Gastroesophageal sphincter (tissue), 3 donors: ENCODE measurements at regions not wholly inside any gene's neighbourhood (a gene's known extent, or its start where the extent isn't known, plus 50 kb on each side); places are given as distances from the start of the nearest gene placed in this dataset.

ENCODE experiments used
- POLR2A ChIP-seq, 2 donors: fragments of 450-650 bp; IDR thresholded peaks; one replicate each; pipeline ENCODE4 v1.6.1; 2017; ENCODE audit warnings: antibody characterized with exemption in 2 of 2, mild to moderate bottlenecking in 2 of 2, moderate library complexity in 1 of 2
- TF ChIP-seq, protein P1 (sequence below), 4 experiments: fragments of 200-600 bp in 2 of 4; fragments of 450-650 bp in 2 of 4; sonication (generic) in 1 of 4; IDR thresholded peaks; one replicate each; pipeline ENCODE4 v1.5.1; 2017 to 2019; ENCODE audit warnings: antibody characterized with exemption in 4 of 4, mild to moderate bottlenecking in 2 of 4, moderate library complexity in 2 of 4

DNA sequence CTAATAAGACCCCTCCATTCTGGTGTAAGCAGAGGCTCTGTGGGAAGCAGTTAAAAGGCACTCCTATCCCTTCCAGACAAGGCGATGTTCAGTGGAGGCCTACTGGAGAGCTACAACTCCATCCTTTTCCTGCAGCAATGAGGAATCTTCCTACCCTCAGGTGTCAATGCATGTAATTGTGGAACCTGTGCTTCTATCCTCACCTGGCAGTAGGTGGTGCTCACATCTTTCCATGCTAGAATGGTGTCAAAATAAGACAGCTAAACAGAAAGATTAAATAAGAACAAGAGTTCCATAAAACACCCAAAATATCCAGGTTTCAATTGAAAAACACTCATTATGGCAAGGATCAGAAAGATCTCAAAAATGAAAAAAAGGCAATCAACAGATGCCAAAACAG is 224.6 kb downstream of the IL15 start:
- TF ChIP-seq POLR2A (IDR thresholded peaks at IDR 0.05): no peak
- TF ChIP-seq, protein P1, sequence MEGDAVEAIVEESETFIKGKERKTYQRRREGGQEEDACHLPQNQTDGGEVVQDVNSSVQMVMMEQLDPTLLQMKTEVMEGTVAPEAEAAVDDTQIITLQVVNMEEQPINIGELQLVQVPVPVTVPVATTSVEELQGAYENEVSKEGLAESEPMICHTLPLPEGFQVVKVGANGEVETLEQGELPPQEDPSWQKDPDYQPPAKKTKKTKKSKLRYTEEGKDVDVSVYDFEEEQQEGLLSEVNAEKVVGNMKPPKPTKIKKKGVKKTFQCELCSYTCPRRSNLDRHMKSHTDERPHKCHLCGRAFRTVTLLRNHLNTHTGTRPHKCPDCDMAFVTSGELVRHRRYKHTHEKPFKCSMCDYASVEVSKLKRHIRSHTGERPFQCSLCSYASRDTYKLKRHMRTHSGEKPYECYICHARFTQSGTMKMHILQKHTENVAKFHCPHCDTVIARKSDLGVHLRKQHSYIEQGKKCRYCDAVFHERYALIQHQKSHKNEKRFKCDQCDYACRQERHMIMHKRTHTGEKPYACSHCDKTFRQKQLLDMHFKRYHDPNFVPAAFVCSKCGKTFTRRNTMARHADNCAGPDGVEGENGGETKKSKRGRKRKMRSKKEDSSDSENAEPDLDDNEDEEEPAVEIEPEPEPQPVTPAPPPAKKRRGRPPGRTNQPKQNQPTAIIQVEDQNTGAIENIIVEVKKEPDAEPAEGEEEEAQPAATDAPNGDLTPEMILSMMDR (IDR thresholded peaks at IDR 0.05): no peak
